NK-92 treated with Interleukin-12 subunit alpha and Interleukin-12 subunit beta, amount 100 ng/mL, for 24 hours (cell line): ENCODE measurements at regions not wholly inside any gene's neighbourhood (a gene's known extent, or its start where the extent isn't known, plus 50 kb on each side); places are given as distances from the start of the nearest gene placed in this dataset.

ENCODE experiments used
- DNase-seq: peaks from one replicate; lab custom pipeline; 2025; lab: John Stamatoyannopoulos, UW

DNA sequence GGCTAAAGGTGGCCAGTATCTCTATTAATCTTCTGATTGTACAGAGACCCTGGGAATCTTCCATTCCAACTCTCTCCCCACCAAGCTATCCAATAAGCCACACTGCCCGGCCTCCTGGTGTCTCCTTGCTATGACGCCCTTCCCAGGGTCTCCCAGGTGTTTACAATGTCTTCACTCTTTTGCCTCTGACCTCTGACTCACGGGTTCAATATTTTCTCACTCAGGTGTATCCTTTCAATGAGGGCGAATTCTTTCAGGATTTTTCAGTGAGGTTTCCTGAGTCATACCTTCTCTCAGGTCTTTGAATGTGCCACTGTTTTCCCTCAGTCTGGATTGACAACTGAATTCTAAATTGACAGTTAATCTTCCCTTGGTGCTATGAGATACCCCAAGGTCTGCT is 53.7 kb upstream of the IRX4 start:
- DNase-seq = no peak

DNA sequence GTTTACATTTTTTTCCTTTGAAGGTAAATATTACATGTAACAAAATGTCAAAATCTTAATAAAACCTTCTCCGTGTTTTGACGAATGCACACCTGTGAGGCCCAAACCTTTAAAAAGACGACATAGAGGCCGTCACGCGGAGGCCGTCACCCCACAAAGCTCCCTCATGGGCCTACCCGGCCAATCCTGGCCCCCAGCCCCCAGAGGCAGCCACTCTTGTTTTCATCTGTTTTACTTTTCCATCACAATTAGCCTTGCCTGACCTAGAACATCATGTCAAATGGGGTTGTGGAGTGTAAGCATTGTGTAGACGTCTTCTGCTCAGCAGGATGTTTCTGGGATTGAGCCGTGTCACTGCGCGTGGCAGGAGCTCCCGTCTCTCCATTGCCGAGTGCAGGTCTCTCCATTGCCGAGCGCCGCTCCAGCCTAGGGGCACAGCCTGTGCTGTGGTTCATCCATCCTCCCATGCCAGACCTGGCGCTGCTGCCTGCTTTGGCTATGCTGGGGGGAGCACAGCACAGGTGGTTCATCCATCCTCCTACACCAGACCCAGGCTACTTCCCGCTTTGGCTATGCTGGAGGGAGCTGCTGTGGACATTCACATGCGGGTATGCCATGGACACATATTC is 52.2 kb upstream of the IRX4 start:
- no peak for DNase-seq

- no peak for DNase-seq
Measured at GRCh38 chr5:1934056-1934394, 51.3 kb upstream of the IRX4 start.

DNA sequence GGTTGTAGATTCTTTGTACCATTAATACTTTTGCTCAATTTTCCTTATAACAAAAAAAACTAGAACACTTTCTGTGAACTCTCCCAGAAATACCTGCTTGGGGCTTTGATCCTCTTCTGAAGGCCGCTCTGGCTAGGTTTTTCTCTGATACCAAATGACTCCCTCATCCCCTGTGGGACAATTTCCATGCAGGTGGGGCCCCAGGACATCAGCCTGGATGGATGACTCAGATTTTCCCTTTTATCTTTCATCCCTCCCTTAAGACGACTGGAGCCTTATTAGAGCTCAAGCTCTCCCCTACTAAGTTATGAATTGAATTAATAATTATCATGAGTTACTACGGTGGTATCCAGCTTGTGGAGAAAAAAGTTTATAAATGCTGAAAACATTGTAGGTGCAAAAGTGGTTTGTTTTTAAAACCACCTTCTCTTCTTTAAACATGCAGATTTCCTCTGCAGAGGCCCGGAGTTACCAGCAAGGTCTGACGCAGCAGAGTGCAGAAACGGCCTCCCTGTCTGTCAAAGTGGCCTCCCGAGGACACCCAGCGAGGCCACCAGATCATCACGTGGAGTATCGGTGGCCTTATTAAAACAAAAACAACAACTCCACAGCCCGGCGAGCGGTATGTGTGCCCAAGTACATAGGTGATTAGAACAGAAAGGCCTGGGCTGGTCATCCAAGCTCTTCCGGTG is 50.8 kb upstream of the IRX4 start:
- DNase-seq = no peak
